ENCODE measurements at regions not wholly inside any gene's neighbourhood (a gene's known extent, or its start where the extent isn't known, plus 50 kb on each side); places are given as distances from the start of the nearest gene placed in this dataset.

DNA sequence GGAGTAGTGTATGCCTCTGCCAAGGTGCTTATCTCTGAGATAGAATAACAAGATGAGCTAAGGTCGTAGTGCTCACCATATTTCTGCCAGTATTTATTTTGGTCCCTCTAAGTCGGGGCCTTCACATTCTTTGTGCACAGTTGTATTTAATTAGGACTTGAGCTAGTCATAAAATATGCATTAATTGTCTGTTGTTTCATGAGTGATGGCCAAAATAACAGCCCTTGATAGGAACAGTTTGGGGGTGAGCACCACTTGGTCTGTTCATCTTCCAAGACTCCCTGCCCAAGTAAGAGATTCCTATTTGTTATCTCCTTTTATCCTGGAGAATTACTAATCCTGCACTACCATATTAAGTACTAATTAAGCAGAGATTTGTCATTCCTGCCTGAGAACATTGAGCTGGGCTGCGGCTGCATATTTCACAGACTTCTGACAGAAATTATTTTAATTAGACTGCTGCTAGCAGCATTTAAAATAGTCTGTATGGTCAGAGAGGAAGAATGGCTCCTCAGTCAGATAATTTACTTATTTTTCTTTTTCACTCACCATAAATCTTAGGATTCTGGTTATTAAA is 435.1 kb downstream of the MTX2 start:
- Histone ChIP-seq H3K9me3 (ENCODE audit: control insufficient read depth, insufficient read depth, low read depth, low read length) (no peaks in the 10 kb centered on the region), H3K36me3 (ENCODE audit: control insufficient read depth, insufficient read depth, low read length) (no peaks in the 10 kb centered on the region; the same call in 1 of the 2 replicates), H3K4me1 (ENCODE audit: control insufficient read depth, insufficient read depth, low read length) (no peaks in the 10 kb centered on the region), H3K27ac (ENCODE audit: low read length) (no peak overlapping the region), H3K4me3 (ENCODE audit: low read depth in 2 of 2, low read length in 2 of 2) (no peak overlapping the region), H3K27me3 (ENCODE audit: control insufficient read depth, insufficient read depth, low read length) (no peaks in the 10 kb centered on the region)
- in situ Hi-C loops (cut with HindIII; ENCODE audit: low pct_unique_long_range_greater_than_20kb, low sequenced_read_pairs) = no loop called here
- TF ChIP-seq, protein P1, sequence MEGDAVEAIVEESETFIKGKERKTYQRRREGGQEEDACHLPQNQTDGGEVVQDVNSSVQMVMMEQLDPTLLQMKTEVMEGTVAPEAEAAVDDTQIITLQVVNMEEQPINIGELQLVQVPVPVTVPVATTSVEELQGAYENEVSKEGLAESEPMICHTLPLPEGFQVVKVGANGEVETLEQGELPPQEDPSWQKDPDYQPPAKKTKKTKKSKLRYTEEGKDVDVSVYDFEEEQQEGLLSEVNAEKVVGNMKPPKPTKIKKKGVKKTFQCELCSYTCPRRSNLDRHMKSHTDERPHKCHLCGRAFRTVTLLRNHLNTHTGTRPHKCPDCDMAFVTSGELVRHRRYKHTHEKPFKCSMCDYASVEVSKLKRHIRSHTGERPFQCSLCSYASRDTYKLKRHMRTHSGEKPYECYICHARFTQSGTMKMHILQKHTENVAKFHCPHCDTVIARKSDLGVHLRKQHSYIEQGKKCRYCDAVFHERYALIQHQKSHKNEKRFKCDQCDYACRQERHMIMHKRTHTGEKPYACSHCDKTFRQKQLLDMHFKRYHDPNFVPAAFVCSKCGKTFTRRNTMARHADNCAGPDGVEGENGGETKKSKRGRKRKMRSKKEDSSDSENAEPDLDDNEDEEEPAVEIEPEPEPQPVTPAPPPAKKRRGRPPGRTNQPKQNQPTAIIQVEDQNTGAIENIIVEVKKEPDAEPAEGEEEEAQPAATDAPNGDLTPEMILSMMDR (IDR thresholded peaks at IDR 0.05) = no peak
- TF ChIP-seq TCF7L2 (IDR thresholded peaks at IDR 0.05; ENCODE audit: low read depth, low read length) (no peak), REST (IDR thresholded peaks at IDR 0.05; ENCODE audit: insufficient read depth in 1 of 2, low read depth in 2 of 2, low read length in 1 of 2) (no peak), POLR2AphosphoS5 (IDR thresholded peaks at IDR 0.05; ENCODE audit: low read depth, low read length) (no peak), SIN3A (IDR thresholded peaks at IDR 0.05; ENCODE audit: borderline replicate concordance, insufficient read depth, low read depth, low read length) (no peak)
- POLR2A ChIA-PET = no interaction called here
- CTCF ChIA-PET = no interaction called here
- intact Hi-C loops (cut with micrococcal nuclease; ENCODE audit: unreplicated experiment) = no loop called here
- DNase-seq (ENCODE audit: low read depth, low spot score) (no peak), ATAC-seq (no peak)
- BruUV-seq (replicated peaks) = no TSS peak

DNA sequence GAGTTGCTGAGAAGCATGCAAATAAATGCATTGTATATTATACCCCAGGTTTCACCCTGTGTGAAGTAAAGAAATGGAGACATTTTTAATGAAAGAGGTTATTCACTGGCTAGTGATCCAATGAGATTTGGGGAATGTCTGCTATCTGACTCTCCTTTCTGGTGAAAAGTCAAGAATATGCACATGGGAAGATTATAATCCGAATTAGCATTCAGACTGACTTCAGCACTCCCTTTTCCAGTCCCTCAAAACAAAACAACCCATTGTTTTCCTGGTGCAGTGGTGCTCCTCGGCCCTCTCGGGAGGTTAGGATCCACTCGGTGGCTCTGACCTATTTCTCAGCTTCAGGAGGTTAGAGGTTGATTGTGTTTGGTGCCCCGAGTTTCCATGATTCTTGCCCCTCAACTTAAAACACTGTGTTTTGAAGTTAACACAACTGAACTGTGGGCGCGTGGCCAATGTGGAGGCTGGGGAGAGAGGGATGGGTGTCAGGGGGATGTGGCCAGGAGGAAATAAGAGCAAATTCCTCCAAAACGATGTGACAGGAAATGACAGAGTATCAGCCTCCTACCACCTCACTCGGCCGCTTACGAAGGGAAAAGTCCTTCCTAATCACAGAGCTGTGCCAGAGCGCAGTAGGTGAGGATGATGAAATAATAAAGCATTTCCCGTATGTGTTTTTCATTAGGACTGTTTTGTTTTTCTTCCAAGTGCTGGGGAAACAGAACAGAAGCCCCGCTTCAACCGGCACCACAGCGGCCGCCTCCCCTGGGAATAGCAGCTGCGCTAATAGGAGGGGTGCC is 440.1 kb downstream of the MTX2 start:
- DNase-seq (ENCODE audit: low read depth, low spot score) (no peak), ATAC-seq (no peak)
- ChIA-PET POLR2A (no interaction called here), CTCF (no interaction called here)
- H3K27ac ChIP-seq (ENCODE audit: low read length) = no peak overlapping the region
- H3K36me3 ChIP-seq (ENCODE audit: control insufficient read depth, insufficient read depth, low read length) = no peaks in the 10 kb centered on the region
- no TSS peak for BruUV-seq (replicated peaks)
- no peak overlapping the region for H3K4me3 ChIP-seq (ENCODE audit: low read depth in 2 of 2, low read length in 2 of 2)
- in situ Hi-C loops (cut with HindIII; ENCODE audit: low pct_unique_long_range_greater_than_20kb, low sequenced_read_pairs) (no loop called here), intact Hi-C loops (cut with micrococcal nuclease; ENCODE audit: unreplicated experiment) (no loop called here)
- peaks cover 5% of the 10 kb centered on the region; the same call in 1 of the 2 replicates for H3K27me3 ChIP-seq (ENCODE audit: control insufficient read depth, insufficient read depth, low read length)
- no peaks in the 10 kb centered on the region for H3K4me1 ChIP-seq (ENCODE audit: control insufficient read depth, insufficient read depth, low read length)
- no peaks in the 10 kb centered on the region for H3K9me3 ChIP-seq (ENCODE audit: control insufficient read depth, insufficient read depth, low read depth, low read length)
- TF ChIP-seq, protein P1 (IDR thresholded peaks at IDR 0.05) = no peak
- TF ChIP-seq POLR2AphosphoS5 (IDR thresholded peaks at IDR 0.05; ENCODE audit: low read depth, low read length) (no peak), SIN3A (IDR thresholded peaks at IDR 0.05; ENCODE audit: borderline replicate concordance, insufficient read depth, low read depth, low read length) (no peak), TCF7L2 (IDR thresholded peaks at IDR 0.05; ENCODE audit: low read depth, low read length) (no peak), REST (IDR thresholded peaks at IDR 0.05; ENCODE audit: insufficient read depth in 1 of 2, low read depth in 2 of 2, low read length in 1 of 2) (no peak)
